NAMALWA (cell line): ENCODE measurements at regions not wholly inside any gene's neighbourhood (a gene's known extent, or its start where the extent isn't known, plus 50 kb on each side); places are given as distances from the start of the nearest gene placed in this dataset.
A peak's percentile ranks its signal among the peaks of the same experiment; 100 is the strongest.

Experiments used
- DNase-seq: peaks from one replicate; pipeline ENCODE4 v3.0.0-alpha.2; 2015; ENCODE audit warnings: low spot score

DNA sequence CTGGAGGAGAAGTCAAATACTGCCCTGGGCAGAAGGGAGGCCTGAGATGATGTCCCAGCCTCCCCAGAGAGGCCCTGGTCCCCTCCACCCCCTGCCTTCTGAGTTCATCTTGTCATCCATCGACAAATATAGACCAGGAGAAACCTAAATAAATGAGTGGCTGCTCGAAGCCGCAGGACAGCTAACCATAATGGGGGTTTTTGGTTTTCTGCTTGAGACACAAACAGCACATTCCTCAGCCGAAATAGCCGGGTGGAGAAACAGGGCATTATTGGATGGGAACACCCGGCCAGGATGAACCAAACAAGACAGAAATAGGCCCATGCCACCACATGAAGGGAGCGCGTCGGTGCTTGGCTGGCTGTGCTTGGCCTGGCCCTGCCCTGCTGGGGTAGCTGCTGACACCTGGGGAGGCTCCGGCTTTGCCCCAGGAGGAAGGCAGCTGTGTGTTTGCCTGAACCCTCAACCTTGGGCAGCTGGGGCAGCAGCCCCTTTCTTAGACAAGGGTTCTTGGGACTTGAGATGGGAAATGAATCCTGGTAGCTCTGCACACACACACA lies 188.1 kb downstream of the IRX5 start:
- no peak for DNase-seq

DNA sequence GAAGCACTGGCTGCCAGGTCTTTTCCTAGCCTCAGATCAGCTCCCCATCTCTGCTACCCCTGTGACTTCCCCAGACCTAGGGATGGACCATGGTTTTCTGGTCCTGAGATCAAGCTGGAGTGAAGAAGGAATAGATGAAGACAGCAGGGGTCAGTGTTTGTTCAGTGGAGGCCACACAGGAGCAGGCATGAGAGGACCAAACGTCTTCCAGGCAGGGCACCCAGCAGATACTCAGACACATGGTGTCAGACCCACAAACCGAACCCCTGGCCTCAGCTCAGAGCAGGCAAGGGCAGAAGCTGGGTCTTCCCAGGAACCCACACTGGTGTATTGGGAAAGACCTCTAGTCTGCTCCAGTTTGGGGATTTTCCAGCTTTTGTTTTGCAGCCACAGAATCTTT lies 189.7 kb downstream of the IRX5 start:
- peak; percentile 5 for DNase-seq

DNA sequence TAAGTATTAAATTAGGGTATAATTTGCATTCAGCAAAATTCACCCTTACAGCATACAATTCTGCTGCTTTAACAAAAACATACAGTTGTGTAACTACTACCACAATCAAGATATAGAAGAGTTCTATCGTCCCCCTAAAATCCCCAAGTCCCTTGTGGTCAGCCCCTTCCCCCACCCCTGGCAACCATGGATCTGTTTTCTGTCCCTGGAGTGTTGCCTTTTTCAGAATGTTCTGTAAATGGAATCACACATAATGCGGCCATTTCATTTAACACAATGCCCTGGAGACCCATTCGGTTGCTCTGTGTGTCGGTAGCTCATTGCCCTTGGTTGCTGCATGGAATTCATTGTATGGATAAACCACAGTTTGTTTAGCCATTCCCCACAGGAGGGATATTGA lies 190.2 kb downstream of the IRX5 start:
- no peak for DNase-seq

DNA sequence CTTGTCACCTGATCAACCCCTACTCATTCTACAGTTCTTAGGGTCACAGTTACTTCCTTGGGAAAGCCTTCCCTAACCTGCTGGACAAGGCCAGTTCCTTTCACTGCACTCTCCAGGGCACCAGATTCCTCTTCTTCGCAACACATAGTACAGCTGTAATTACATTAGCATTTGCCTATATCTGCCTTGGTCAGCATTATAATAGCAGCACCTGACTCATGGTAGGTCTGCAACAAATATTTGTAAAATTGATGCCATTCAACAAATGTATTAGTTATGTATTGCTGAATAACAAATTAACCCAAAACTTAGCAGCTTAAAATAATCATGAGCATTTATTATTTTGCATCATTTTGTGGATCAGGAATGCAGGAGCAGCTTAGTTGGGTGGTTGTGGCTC lies 193.0 kb downstream of the IRX5 start:
- no peak for DNase-seq

DNA sequence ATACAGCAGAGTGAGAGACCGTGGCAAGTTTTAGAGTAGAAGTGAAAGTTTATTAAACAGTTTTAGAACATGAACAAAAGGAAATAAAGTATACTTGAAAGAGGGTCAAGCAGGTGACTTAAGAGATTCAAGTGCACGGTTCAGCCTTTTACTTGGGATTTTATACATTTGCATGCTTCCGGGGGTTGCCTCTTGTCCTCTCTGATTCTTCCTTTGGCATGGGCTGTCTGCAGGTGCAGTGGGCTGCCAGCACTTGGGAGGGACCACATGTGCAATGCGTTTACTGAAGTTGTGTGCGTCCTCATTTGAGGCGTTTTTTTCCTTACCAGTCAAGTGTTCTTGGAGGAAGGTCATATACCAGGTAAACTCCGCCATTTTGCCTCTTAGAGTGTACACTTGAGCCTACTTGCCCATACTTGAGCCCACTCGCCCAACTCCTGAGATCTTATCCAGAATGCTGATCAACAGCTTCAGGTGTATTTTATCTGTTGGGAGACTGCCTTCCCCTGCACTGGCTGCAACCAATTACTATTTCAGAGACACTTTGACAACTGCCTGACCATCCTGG lies 195.2 kb downstream of the IRX5 start:
- no peak for DNase-seq

DNA sequence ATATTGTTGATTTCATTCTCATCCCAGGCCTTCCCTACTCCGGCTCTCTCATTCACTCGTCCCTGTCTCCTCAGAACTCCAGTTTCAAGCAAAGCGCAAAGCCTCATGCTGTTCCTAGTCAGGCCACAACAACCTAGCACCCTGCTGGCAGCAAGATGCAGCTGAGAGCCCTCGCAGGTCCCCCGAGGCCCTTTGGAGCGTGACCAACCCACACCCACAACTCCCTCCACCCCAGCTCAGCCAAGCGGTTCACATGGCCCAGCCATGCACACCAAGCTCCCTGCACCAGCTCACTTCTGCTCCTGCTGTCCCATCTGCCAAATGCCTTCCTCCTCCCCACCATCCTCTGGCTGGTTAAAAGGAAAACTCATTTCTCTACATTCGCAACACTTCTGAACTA lies 195.8 kb downstream of the IRX5 start:
- no peak for DNase-seq

DNA sequence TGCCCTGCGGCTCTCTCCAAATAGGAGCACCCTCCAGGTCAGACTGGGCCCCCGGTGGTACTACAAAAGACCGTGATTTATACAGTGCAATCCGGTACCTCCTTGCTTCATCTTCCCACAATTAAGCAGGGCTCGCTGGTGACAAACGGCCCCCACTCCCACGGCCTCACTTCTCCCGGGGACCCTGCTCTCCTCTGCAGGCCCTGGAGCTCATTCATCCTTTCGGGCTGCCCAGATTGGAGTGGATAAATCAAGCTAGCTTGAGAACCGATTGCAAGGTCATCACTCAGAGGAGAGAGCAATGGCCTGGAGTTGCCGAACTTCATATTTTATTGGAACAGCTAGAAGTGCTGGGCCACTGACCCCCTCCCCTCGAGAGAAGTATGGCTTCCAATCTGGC lies 193.5 kb upstream of the IRX6 start:
- no peak for DNase-seq

DNA sequence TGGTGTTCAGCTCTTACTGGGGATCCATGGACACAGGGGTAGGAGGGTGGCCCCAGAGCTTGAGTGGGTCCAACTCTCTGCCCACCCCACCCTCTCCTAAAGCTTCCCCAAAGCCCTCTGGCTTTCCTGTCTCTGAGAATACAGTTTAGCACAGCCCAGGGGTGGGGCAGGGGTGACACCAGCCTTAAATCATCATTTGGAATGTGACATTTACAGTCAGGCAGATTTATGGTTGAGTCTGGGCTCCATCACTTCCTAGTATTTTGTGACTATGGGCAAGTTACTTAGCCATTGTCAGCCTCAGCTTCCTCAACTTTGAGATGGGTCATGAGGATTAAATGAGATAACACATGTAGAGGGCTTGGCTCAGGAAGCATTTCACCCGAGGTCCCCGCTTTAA lies 193.1 kb upstream of the IRX6 start:
- DNase-seq = no peak

DNA sequence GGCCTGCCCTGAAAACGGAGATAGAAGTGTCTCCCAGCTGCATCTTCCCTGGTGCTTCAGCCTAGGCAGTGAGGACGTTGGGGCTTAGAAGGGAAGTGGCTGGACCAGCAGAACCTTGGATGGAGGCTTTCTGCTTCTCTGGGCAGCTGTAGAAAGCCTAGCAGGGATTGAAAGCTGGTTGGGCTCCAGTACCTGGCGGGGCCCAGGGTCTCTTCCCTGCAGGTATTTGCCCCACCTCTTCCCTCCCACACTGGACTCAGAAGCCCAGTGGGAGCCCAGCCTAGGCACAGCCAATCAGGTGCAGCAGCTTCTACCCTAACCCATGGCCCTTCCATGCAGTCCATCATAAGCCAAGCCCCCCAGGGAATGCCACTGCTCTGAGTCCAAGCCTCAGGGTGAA lies 190.3 kb upstream of the IRX6 start:
- DNase-seq = no peak

DNA sequence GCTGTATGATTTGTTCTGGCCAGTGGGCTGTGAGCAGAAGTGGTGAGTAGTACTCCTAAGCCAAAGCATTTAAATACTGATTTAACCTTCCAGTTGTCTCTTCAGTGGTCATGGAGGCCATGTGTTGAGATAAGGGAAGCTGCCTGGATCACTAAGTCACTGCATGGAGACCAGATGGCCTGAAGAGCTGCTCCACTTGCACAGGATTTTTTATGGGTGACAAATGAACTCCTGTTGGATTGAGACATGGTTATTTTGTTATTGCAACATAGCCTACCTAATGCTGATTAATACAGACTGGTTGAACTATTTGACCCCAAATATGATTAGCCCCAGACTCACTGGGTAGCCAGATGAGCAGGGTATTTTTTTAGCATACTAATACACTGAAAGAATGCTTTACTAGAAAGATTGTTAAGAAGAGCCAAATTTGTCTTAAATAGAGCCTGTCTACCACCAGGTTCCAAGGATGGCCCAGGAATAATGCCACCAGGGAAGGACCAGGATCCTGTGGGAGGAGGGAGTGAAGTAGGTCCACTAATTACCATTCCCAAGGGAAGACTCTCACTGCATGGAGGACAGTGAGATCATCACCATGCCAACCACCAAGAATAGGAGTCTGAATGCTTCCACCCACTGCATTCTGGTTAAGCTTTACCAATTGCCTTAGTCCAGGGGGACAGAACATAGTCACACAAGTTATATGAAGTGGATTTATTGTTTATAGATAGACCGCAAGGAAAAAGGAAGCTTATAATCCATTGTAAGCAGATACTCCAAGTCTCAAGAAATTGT lies 187.4 kb upstream of the IRX6 start:
- DNase-seq = no peak

DNA sequence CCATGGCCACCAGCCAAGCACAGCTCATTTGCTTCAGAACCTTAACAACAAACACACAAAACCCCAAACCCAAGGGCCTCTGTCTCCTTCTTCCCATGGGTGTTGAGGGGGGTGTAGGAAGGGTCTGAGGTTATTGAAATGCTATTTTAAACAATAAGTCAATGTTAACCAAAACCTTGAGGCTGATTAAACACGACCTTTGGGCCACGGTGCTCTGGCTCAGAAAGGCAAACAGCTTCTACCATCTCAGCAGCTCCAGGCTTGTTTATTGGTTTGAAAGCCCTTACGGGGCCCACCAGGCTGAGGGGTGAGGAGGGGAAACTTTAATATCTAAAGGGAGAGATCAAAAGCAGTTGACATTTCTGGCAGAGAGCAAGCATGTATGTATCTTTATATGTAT lies 185.7 kb upstream of the IRX6 start:
- no peak for DNase-seq

DNA sequence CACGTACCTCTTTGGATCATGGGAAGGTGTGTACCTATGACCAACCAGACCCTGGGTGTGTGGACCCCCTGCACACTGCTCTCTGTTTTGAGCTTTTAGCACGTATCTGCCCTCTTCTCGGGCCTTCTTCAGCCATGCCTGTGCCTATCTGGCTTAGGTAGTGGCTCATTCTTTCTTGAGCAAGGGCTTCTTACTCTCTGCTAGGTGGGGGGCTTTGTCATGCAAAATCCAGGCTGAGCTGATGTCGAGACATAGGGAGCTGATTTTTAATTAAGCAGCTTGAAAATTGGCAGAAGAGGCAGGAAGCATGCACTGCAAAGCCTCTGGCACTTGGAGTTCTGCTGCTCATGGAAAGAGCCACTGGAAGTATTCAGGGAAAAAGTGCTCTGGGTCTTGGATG lies 181.6 kb upstream of the IRX6 start:
- DNase-seq = no peak

DNA sequence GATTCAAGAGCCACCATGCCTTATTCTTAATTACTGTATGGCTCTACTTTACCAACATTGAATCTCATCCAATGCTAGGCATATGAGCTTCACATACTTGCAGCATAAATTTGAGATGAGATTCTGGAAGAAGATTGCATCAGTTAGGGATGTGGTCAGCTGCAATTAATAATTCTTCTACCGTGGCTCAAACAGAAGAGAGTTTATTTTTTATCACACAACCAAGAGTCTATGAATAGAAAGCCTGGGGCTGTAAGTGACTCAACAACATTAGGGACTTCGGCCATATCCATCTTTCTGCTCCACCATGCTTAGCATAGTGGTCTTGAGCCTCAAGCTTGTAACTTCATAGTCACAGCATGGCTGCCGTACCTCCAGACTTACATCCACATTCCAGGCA lies 179.4 kb upstream of the IRX6 start:
- DNase-seq = no peak

DNA sequence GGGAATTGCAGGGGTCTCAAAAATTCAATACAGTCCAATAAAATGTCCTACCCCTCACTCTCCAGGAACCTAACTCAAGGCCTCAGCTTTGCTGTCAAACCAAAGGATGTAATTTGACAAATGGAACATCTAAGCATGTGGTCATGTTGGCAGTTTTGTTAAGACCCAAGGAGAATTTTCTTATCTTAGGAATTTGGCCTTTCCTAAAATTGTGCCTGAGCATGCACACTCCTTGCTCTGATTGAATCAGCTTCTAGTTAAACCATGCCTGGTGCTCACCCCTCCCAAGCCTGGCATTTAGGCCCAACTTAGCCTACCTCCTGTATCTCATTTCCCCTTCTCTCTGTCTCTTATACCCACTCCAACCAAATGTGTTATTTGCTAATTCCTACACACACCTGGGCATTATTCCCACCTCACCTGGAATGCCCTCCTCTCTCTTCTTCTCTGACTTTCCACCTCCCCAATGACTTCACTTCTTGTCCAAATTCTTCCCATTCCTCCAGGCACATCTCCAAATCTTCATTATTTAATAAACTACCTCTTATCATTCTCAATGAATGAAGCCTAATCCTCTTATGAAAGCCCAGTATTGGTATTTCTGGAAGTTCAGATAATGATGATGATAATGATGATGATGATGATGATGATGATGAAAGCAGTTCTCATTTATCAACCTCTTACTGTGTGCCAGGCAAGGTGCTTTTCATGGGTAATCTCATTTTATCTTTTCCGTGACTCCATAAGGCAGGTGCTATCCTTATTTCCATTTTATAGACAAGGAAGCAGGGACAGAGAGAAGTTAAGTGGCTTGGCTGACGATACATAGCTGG lies 178.0 kb upstream of the IRX6 start:
- no peak for DNase-seq

DNA sequence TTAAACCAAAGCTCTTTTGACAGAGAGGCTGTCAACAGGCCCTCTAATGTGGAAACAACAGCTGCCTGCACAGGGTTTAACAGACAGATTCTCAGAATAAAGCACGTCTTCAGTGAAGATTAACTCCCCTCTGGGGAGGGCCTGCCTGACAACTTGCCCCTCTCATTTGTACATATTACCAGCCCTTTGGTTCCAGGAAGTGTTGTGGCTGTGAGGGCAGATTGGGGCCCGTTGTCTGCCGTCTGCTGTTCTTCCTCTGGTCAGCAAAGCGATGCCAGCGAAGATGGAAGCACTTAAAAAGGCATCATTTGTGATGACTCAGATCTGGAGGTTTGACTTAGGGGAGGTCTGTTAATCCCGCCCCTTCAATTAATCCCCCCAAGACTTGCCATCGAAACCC lies 177.0 kb upstream of the IRX6 start:
- DNase-seq = no peak

DNA sequence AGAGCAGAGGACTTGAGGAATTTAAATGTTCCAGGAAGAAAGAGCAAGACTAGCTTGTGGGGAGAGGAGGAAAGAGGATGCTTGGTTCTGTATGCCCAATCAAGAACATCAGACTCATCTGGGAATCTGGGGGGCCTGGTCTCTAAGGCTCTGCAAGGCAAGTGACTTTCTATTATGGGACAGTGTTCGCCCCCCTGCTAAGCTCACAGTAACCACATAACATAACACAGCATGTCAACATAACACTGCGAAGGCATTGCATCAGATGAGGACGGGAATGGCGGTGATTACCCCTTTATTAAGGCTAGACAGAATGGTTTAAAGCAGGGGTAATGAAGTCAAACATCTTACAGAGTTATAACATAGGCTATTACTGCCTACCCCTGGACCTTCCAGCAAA lies 176.6 kb upstream of the IRX6 start:
- DNase-seq = no peak

DNA sequence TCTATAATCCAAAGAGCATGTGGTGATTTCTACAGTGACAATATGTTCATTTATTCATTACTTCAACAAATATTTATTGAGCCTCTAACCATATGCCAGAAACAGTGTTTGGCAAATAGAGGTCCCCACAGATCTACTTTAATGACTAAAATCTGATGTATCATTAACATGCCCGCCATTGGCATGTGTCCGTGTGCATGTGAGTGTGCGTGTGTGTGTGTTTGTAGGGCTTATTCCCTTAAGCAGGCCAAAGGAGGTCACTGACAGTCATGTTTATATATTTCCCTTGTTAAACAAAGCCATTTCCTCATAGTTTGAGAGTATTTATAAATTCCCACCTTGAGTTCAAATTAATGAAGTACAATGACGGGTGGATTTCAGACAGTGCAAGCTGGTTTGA lies 174.4 kb upstream of the IRX6 start:
- DNase-seq = no peak

DNA sequence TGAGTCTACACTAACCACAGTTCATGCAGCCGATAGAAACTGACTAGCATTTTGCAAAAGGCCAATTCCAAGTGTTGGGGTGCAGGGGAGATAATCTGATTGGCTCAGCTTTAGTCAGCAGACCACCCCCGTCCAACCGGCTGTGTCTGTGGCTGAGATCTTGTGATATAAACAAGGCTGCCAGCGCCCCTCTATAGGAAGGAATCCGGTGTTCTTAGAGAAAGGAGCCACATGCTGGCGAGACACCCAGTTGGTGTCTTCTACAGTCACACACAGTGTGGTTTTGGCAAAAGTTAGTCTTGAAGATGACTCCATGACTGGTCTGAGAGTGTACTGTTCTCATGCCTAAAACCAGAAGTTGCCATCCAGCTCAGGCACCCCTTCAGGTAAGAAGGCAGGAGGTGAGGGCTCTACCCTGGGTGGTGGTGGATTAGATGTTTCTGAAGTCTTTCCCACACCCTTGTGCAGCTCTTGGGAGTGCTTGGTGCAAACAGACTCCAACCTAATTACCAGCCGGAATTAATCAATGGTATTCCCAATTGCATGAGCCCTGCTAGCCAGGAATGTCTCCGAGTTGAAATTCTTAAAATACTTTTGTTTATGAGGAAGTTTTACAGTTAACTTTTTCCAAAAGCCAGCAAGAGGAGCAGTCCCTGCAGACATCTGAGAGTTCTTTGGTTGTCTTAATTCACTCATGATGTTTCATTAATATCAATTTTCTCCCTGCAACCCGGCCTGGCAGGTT lies 172.3 kb upstream of the IRX6 start:
- no peak for DNase-seq

DNA sequence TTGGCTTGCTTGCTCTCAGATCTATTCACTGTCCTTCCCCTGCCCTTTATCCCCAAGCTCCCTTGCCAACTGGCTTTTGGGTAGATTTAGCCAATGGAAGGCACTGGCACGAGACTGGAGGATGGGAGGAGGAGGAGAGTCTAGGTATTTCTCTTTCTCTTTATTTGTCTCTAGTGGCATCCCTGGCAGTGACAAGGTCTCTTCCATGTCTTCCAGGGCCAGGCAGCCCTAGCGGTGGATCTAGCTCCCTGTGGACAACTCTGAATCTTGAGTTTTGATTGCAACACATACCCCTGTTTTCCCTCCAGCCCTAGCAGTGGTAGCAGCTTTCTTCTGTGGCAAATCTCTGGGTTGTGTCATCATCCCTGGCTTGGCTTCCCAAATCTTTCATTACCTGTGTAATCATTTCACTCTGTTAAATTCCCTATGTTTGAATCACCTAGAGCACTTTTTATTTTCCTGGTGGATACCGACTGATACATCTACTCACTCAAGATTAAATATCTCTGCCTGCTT lies 171.1 kb upstream of the IRX6 start:
- DNase-seq = no peak

DNA sequence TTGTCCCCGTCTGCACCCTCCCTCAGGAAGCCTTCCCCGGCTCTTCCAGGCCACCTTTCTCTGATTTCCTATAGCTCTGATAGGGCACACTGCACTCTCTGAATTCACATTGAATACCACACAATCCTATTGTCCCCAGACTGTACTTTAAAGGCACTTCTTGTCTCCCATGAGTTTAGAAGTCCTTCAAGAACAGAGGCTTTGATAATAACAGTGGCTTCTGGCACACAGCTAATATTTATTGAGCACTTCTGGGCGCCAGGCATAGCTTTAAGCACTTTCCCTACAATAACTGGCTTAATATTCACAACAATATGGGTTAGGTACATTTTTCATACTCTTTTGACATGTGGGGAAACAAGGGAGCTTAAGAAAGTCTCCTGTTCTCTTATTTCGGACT lies 169.7 kb upstream of the IRX6 start:
- DNase-seq = no peak

DNA sequence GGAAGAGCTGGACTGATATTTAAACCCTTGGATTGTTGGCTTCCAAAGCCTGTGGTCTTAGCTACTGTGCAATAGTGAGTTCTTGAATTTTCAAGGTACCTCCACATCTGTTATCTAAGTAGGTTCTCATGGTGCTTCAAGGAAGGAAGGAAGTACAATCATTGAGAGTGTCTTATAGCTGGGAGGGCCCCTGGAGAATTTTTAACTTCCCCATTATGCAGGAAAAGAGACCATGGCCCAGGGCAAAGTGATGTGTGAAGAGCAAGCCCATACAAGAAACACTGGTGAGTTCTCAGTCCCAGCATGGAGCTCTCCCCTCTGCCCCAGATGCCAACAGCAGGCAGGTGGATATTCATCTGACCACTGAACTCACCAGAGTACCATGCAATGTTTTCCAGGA lies 169.0 kb upstream of the IRX6 start:
- no peak for DNase-seq

DNA sequence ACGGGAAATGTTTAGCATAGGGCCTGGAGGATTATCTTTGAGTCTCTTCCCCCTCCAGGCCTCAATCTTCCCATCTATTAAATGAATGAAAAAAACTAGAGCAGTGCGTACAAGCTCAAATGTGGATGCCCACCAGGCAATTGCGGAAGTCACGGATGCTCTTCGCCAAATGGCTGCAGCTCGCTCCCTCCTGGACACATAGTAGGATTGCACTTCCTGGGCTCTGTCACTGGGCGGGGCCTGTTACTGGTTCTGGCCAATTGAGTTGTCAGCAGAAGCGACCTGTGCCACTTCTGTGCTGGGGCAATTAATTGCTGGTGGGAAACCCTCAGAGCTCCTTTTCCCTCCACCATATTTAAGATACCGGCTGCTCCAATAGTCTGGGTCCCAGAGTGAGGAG lies 168.2 kb upstream of the IRX6 start:
- DNase-seq = no peak
